ENCODE measurements at regions not wholly inside any gene's neighbourhood (a gene's known extent, or its start where the extent isn't known, plus 50 kb on each side); places are given as distances from the start of the nearest gene placed in this dataset.

DNA sequence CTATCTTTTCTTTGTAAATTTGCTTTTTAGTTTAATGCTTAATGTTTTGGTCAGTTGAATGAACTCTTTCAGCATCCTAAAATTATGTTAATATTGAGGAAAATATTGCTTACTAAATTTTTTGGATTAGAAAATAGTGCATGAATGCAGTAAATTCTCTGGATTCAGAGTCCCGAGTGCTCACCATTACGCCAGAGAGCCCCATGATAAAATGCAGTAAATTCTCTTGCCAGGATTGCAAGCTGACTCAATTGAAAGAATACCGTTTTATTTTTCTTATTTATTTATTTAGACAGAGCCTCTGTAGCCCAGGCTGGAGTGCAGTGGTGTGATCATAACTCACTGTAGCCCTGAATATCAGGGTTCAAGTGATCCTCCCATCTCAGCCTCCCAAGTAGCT lies 60.9 kb upstream of the ENPEP start:
- no peak for TF ChIP-seq TAF1 (IDR thresholded peaks at IDR 0.05; ENCODE audit: low read depth)
- TF ChIP-seq YY1 (IDR thresholded peaks at IDR 0.05; ENCODE audit: low read depth) = no peak
- TF ChIP-seq EP300 (IDR thresholded peaks at IDR 0.05; ENCODE audit: borderline replicate concordance) = no peak
- TF ChIP-seq, protein P1, sequence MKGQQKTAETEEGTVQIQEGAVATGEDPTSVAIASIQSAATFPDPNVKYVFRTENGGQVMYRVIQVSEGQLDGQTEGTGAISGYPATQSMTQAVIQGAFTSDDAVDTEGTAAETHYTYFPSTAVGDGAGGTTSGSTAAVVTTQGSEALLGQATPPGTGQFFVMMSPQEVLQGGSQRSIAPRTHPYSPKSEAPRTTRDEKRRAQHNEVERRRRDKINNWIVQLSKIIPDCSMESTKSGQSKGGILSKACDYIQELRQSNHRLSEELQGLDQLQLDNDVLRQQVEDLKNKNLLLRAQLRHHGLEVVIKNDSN (IDR thresholded peaks at IDR 0.05) = no peak
- TF ChIP-seq, protein P2, sequence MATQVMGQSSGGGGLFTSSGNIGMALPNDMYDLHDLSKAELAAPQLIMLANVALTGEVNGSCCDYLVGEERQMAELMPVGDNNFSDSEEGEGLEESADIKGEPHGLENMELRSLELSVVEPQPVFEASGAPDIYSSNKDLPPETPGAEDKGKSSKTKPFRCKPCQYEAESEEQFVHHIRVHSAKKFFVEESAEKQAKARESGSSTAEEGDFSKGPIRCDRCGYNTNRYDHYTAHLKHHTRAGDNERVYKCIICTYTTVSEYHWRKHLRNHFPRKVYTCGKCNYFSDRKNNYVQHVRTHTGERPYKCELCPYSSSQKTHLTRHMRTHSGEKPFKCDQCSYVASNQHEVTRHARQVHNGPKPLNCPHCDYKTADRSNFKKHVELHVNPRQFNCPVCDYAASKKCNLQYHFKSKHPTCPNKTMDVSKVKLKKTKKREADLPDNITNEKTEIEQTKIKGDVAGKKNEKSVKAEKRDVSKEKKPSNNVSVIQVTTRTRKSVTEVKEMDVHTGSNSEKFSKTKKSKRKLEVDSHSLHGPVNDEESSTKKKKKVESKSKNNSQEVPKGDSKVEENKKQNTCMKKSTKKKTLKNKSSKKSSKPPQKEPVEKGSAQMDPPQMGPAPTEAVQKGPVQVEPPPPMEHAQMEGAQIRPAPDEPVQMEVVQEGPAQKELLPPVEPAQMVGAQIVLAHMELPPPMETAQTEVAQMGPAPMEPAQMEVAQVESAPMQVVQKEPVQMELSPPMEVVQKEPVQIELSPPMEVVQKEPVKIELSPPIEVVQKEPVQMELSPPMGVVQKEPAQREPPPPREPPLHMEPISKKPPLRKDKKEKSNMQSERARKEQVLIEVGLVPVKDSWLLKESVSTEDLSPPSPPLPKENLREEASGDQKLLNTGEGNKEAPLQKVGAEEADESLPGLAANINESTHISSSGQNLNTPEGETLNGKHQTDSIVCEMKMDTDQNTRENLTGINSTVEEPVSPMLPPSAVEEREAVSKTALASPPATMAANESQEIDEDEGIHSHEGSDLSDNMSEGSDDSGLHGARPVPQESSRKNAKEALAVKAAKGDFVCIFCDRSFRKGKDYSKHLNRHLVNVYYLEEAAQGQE (IDR thresholded peaks at IDR 0.05; ENCODE audit: low read depth) = no peak
- TF ChIP-seq EGR1 (IDR thresholded peaks at IDR 0.05) = no peak
- TF ChIP-seq CREB1 (IDR thresholded peaks at IDR 0.05; ENCODE audit: low read depth) = no peak
- no peak for TF ChIP-seq NFIC (IDR thresholded peaks at IDR 0.05)
- TF ChIP-seq, protein P3, sequence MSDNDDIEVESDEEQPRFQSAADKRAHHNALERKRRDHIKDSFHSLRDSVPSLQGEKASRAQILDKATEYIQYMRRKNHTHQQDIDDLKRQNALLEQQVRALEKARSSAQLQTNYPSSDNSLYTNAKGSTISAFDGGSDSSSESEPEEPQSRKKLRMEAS (IDR thresholded peaks at IDR 0.05) = no peak
- no peak for TF ChIP-seq TCF12 (IDR thresholded peaks at IDR 0.05; ENCODE audit: low read depth)
